ENCODE measurements at regions not wholly inside any gene's neighbourhood (a gene's known extent, or its start where the extent isn't known, plus 50 kb on each side); places are given as distances from the start of the nearest gene placed in this dataset.

- TF ChIP-seq CTCF (IDR thresholded peaks at IDR 0.05) (no peak), ZFX (IDR thresholded peaks at IDR 0.05; ENCODE audit: borderline replicate concordance) (no peak)
Measured at GRCh38 chr6:86070151-86070550, 427.5 kb upstream of the SYNCRIP start.

Measured in 22Rv1 (cell line).